HG02623 (cell line): ENCODE measurements at regions not wholly inside any gene's neighbourhood (a gene's known extent, or its start where the extent isn't known, plus 50 kb on each side); places are given as distances from the start of the nearest gene placed in this dataset.

Experiments
- ATAC-seq: cut with Tn5 transposase; IDR thresholded peaks from one replicate; pipeline ENCODE4 v1.9.1; 2021; ENCODE audit warnings: moderate library complexity; ENCODE audit not compliant: unreplicated experiment

- ATAC-seq: no peak
Observed at GRCh38 chr9:515665-516064, 301.0 kb downstream of the DOCK8 start.

- ATAC-seq: no peak
Observed at GRCh38 chr9:517993-518392, 303.3 kb downstream of the DOCK8 start.

DNA sequence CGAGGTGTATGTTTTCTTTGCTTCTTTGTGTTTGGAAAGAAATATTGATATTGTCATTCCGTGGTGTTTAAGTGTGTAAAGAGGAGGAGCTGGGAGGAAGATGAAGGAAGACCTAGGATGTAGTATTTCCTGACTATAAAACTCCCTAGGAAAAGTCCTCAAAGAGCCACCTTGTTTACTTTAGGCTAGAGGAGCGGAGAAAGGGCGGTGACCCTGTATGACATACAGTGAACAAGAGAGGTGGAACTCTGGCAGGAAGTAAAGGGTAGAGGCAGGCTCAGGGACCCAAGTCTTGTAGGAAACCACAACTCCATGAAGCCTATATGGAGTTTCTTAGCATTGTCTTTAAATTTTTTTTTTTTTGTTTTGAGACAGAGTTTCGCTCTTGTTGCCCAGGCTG is 303.9 kb downstream of the DOCK8 start:
- no peak for ATAC-seq

- no peak for ATAC-seq
Observed at GRCh38 chr9:519579-519978, 304.9 kb downstream of the DOCK8 start.

DNA sequence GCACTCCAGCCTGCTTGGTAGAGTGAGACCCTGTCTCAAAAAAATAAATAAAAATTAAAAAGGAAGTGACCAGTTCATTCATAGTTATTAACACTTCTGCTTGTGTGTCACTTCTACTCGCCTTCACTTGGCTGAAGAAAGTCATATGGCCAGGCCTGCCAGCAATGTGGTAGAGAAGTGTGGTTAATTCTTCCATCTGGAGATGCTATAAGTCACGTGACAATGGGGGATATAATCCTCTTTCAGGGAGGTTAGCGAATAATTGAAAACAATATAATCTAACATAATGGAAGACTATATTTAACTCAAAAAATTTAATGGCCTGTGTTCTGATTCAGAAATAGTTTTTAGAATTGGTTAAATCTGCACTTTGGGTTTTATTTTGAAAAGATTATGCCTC is 305.6 kb downstream of the DOCK8 start:
- ATAC-seq: no peak

DNA sequence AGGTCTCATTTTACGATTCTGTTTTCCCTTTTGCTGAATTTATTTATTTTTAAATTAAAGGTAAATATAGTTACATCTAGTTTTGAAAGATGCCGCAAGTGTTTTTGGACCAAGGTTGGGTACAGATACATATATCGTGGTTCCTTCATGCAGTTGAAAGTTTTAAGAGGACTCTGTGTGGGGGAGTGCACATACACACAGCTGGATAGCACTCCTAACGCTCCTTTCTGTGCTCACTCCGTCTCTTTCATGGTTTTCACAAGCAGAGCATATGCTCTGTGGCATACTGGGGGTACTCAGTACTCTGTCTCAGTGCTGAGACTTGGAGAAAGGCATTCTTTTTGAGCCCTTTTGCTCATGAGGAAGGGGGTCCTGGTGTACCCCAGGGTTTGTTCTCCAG is 307.5 kb downstream of the DOCK8 start:
- no peak for ATAC-seq

DNA sequence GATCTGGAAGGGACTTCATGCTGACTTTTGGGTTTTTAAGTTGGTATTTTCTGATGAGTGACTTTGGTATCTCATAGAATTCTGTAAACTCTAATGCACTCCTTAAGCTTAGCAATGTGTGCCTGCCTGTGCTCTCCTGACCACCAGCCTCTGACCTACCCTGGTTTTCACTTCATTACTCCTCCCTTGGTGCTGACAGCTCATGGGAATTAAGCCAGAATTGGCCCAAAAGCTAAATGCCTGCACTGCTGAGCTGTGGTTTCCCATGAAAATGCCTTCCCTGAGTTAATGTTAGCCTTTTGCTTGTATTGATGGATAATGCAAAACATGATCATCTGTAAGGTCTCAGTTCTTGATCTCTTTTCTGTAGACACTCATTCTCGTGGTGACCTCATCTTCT is 308.0 kb downstream of the DOCK8 start:
- no peak for ATAC-seq

- no peak for ATAC-seq
Observed at GRCh38 chr9:523444-523843, 308.8 kb downstream of the DOCK8 start.

DNA sequence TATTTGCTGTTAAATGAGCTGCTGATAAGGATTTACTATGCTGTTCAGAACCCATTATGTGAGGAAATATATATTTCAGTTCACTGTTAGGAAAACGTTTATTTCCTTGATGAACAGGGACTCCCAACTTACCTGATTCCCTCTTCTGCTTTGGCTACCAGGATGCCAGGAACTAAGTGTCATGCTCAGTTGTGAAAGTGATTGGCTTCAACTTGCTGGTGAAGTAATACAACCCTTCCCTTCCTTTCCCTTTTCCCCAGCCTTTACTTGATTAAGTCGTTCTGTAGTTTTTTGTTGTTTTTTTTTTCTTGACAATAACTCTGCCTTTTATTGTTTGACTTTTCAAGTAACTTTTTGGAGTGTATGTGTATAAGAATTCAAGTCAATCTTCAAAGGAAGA is 309.3 kb downstream of the DOCK8 start:
- ATAC-seq: no peak

GRCh38 chr9:526904-527591 is 312.4 kb downstream of the DOCK8 start:
- ATAC-seq: no peak

GRCh38 chr9:529731-530130 is 311.8 kb upstream of the DMRT1 start:
- no peak for ATAC-seq

DNA sequence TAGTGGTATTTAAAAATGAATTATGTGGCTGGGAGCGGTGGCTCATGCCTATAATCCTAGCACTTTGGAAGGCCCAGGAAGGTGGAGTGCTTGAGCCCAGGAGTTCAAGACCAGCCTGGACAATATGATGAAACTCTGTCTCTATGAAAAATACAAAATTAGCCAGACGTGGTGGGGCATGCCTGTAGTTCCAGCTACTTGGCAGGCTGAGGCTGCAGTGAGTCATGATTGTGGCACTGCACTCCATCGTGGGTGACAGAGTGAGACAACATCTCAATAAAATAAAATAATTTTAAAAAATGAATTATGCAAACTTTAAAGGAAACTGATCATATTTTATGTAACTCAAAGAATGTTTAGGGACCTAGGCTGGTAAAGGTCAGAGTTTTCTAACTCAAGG is 310.8 kb upstream of the DMRT1 start:
- no peak for ATAC-seq

GRCh38 chr9:532707-533106 is 308.8 kb upstream of the DMRT1 start:
- no peak for ATAC-seq

GRCh38 chr9:534886-535285 is 306.6 kb upstream of the DMRT1 start:
- ATAC-seq: no peak

DNA sequence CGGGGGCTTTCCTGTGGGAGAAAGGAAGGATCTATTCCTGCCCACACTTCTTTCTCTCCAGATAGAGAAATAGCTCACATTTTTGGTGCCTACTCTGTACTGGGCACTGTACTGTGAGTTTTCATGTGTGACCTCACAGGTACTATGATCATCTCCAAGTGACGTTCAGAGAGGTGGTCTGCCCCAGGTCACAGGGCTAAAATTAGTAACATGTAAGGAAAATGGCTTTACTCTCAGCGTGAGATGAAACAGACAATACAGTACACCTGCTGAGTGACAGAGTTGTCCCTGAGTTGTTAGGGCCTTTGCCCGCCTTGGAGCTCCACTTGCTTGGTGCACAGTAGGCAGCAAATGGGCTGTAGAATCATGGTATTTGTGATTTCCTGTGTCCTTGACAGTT is 306.1 kb upstream of the DMRT1 start:
- no peak for ATAC-seq

DNA sequence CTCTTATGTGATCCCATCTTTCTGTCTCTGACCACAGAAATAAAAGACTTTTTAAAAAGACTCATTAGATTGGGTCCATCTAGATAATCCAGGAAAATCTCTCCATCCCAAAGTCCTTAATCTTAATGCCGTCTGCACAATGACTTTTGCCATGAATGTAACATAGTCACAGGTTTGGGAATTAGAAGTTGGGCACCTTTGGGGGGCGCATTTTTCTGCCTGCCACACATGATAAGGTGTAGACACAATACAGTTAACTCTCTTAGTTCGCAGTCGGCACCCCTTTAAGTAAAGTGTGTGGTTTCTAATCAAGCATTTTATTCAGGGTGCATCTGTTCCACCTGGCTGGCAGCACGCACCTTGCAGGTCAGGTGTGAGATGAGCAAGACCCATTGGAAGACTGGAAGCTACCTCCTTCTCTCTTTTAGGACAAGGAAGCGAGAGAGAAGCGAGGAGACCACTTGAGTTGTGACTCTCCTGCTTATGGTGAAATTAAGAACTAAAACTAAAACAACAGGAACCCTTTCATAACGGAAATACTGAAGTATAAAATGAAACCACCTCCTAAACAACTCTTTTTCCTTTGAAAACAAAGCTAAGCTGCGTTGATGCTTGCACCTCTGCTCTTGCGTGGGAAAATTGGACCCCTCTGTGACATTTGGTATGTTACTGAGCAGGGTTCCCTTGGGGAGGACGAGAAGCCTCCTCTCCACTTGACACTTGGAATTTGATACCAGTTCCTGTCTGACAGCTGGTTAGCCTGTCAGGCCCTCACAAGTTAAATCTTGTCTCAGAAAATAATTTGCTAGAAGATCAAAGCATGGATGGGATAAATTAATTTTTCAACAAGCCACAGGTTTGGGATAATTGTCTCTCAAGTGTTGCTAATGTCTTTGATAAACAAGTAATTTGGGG is 304.6 kb upstream of the DMRT1 start:
- ATAC-seq: no peak

DNA sequence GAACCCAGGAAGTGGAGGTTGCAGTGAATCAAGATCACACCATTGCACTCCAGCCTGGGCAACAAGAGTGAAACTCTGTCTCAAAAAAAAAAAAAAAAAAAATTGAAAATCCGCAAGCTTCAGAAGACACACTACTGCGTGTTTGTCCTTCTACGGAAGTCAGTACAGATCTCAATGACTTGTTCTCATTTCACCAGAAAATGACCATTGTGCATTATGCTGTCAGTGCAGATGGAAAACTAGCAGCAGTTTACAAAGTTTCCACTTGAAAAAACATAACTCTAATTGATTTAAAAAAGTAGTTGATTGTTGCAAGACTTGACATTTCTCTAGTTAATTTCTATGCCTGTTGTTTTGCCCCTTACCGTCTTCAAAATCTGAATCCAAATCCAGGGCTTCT is 298.0 kb upstream of the DMRT1 start:
- ATAC-seq: no peak

- ATAC-seq: no peak
Observed at GRCh38 chr9:545480-545879, 296.0 kb upstream of the DMRT1 start.

GRCh38 chr9:546235-546634 is 295.3 kb upstream of the DMRT1 start:
- ATAC-seq: no peak

DNA sequence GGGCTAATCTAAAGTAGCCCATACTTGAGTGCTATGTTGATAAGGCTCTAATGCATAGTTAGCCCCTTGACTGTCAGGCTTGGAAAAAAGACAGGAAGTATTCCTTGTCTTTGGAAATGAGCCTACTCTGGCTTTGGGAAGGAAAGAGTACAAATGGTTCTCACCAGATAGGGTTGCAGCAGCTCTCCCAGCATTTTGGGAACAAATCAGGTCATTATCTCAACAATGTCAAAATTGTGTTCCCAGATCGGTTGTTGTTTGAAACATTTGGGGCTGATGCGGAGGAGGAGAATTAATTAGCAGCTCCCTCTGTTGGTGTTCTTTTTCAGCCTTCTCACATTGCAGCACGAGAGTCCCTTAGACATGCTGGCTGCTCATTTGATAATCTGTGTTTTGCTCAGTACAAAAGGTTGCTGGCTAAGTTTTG is 294.7 kb upstream of the DMRT1 start:
- ATAC-seq: no peak

- no peak for ATAC-seq
Observed at GRCh38 chr9:547314-547713, 294.2 kb upstream of the DMRT1 start.

GRCh38 chr9:549455-549997 is 292.0 kb upstream of the DMRT1 start:
- no peak for ATAC-seq
